Epithelial cell of prostate (primary cell): ENCODE measurements at regions not wholly inside any gene's neighbourhood (a gene's known extent, or its start where the extent isn't known, plus 50 kb on each side); places are given as distances from the start of the nearest gene placed in this dataset.
A peak's percentile ranks its signal among the peaks of the same experiment; 100 is the strongest.

ENCODE experiments used
- DNase-seq: peaks from one replicate; pipeline ENCODE4 v3.0.0-alpha.2; 2011; ENCODE audit warnings: low read depth, low spot score
- H3K27ac ChIP-seq: fragments of 450-650 bp; 2 replicates; pipeline ENCODE4 v1.5.1; 2017; ENCODE audit warnings: mild to moderate bottlenecking

DNA sequence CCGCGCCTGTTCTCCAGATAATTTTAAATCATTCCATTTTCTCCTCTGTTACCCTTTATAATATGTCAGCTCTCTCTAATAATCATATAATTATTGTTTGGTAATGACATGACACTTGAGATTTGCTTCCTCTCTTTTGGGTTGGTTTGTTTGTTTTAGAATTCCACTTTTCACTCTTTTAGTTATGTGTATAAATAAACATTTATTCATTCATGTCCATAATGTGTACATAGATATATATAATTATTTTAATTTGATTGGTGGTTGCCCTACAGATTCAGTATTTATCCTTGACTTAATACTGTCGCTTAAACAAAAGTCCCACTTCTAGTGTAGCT lies 93.4 kb upstream of the FMN2 start:
- DNase-seq: no peak
- H3K27ac ChIP-seq: no peak overlapping the region

DNA sequence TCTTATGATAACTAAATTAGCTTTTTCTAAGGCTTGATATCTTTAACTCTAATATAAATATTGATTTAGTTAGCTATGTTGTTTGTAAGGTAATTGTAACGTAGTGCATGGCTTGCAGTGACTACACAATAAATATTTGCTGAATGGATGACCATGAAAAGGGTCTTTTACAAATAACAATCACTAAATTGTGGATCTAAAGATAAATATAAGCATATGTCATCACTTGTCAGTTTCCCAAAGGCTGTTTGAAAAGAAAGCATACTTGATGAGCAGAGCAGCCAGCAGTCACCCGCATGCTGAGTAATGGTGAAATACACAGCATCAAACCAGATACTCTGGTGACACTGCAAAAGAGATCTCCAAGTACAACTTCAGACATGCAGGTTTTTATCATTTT lies 92.5 kb upstream of the FMN2 start:
- no peak overlapping the region for H3K27ac ChIP-seq
- DNase-seq: no peak

DNA sequence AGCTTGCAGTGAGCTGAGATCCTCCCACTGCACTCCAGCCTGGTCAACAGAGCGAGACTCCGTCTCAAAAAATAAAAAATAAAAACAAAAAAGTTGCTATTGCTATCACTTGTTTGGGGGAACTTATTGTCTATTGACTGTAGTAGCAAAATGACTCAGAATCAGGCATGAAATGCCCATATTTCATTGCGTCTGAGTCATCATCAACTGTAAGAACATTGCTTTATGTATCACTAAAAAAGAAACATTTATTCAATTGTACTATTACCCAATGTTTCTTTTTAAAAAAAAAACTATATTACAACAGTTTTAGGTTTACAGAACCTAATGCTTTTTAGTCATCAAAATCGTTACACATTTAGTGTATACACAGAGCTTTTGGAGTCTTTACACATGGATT lies 91.0 kb upstream of the FMN2 start:
- H3K27ac ChIP-seq: no peak overlapping the region
- peak; percentile 6 for DNase-seq

DNA sequence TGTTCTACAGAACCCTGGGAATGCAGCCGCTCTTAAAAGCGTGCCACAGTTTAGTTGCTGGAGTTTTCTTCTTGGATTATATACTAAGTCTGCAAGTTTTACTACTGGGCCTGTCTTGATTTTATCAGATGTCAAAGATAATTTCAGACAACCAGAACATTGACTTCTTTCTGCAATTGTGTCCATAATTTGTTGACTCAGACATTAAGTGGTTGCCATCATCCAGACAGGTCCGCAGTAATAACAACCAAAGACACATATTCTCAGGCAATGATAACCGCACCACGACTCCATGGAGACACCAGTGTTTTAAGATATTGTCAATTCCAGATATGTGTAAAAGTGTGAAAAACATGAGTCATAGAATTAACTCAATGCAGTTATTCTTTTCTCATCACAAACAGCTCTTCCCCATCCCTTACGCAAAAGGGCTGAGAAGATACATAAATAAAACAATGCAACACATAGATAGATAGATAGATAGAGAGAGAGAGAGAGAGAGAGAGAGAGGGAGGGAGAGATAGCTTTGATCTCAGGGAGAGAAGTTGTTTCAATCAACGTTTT lies 90.4 kb upstream of the FMN2 start:
- H3K27ac ChIP-seq: no peak overlapping the region
- DNase-seq: no peak

DNA sequence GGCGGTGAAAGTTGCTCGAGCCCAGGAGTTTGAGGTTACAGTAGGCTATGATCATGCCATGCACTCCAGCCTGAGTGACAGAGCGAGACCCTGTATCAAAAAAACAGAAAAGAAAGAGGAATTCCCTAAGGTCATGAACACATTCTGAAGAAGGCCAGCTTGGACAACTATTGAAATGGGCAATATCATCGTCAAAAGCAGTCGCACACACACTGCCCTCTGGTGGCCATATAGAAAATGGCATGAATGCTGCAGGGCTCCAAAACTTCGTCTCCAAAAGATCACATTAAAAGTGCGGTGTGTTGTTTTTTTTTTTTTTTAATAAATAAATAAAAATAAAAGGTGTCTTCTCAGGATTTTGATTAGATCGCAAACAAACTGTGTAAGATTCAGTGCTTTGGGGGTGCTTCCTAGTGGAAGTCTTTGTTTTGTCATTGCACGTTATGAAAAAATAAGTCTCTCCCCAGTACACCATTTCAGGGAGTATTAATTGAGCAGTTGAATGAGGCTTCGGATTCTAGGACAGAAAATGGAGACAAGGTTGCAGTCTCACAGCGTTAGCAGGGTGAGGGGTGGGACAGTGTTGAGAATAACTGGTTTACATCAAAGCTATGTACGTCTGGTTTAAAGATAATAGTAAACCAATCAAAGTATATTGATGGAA lies 87.5 kb upstream of the FMN2 start:
- no peak for DNase-seq
- H3K27ac ChIP-seq: no peak overlapping the region

DNA sequence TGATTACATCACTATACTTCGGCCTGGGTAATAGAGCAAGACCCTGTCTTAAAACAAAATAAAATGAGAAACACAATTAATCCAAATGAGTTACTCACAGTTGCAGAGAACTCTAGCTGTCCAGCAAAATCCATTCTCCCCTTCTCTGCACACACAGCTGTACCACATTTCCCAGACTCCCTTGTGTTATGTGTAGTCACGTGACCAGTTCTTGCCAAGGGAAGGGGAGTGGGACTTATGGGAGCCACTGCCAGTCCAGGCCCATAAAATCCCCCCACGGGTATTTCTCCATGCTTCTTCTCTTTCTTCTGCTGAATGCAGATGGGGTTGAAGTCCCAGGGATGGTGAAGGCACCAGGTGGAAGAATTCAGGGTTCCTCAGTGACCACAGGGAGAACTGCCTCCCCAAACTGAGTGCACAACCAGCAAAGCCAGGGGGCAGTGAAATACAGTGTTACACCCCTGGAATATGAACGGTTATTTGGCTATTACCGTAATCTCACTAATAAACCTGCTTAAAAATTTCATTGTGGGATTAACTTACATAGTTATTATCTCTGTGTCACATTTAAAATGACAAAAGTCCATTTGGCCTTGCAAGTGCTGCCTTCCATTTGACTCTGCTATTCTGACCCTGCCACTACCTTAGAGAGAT lies 85.6 kb upstream of the FMN2 start:
- no peak for DNase-seq
- no peak overlapping the region for H3K27ac ChIP-seq

DNA sequence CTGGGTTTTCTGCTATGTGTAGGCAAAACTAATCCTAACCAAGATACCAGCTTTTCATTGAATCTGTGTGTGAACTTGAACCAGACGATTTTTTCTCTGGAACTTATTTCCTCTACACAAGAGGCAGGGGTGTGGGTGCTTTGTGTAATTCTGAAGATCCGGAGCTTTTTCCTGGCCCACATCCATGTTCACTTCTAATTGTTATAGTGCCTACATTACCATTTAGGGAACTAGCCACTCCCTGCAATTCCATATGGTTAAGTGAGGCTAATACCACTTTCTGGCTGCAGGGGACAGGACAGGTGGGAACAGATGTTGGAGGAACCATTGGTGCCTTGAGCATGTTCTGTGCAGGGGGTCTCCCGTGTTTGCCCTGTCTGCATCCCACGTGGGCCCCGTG lies 83.4 kb upstream of the FMN2 start:
- no peak overlapping the region for H3K27ac ChIP-seq
- DNase-seq: no peak

DNA sequence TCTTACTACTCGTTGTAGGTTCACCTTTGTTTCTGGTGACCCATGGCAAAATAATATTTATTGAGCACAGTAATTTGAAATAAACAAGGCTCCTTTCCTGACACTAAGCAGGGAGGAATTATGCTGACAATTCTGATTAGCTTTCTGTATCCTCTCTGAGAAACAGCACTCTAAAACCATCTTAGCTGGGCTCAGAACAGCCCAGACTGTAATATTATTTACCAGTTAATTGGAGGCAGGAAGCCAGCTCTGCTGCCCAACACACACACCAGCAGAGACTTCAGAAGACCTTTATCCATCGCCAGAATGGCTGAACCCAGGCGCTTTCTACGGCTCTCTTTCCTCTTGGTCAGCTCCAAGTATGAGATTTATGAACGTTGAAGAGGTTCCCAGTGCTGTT lies 77.6 kb upstream of the FMN2 start:
- no peak for DNase-seq
- H3K27ac ChIP-seq: no peak overlapping the region

DNA sequence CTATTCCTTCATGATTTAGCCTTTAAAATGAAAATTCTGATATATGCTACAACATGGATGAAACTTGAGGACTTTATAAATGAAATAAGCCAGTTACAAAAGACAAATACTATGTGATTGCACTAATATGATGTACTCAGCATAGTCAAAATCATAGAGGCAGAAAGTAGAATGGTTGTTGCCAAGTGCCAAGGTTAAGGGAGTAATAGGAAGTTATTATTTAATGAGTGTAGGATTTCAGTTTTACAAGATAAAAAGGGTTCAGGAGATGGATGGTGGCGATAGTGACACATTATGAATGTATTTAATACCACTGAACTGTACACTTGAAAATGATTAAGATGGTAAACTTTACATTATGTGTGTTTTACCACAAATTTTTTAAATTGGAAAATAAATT lies 73.1 kb upstream of the FMN2 start:
- no peak overlapping the region for H3K27ac ChIP-seq
- DNase-seq: no peak

DNA sequence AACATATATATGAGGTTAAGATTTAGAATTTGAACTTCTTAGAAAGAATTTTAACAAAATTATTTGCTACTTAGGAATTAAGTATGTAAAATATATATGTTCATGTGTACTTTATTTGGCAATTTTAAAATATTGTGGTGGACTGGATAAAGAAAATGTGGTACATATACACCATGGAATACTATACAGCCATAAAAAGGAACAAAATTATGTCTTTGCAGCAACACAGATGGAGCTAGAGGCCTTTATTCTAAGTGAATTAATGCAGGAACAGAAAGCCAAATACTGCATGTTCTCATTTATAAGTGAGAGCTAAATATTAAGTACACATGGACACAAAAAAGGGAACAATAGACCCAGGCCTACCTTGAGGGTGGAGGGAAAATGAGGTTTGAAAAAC lies 72.2 kb upstream of the FMN2 start:
- no peak for DNase-seq
- H3K27ac ChIP-seq: no peak overlapping the region

DNA sequence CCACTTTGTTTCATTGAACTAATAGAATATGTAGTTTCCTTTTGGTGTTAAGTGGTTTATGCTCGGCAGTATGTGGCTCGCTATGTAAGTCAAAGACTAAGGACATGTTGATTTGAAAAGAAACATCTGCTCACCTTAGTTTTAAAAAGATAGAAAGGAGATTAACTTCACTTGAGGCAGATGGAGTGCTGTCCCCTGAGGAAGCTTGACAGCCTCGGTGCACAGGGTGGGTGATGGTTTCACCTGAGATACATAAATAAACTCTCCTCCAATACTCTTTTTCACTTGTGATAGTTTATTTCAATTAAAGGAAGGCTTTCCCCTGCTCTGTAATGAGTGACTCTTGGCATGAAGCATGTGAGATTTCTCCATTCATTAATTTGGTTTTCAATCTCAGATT lies 70.8 kb upstream of the FMN2 start:
- no peak for DNase-seq
- H3K27ac ChIP-seq: no peak overlapping the region

DNA sequence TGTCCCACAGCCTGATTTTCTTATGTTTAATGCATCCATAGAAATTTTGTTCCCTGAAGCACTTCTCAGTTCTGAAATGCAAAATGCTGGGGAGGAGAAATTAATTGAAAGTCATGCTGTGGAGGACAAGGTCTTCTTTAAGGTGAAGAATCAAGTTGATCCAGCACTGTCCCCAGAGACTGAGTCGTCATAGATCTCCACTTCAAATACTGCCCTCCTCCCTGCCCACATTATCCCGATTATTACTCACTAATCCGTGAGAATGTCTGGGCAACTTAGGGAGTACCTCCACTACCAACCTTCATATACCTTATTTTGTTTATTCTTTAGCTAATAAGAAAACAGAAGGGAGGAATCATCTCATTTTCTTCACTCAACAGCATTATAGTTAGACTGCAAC lies 70.0 kb upstream of the FMN2 start:
- no peak for DNase-seq
- H3K27ac ChIP-seq: no peak overlapping the region

DNA sequence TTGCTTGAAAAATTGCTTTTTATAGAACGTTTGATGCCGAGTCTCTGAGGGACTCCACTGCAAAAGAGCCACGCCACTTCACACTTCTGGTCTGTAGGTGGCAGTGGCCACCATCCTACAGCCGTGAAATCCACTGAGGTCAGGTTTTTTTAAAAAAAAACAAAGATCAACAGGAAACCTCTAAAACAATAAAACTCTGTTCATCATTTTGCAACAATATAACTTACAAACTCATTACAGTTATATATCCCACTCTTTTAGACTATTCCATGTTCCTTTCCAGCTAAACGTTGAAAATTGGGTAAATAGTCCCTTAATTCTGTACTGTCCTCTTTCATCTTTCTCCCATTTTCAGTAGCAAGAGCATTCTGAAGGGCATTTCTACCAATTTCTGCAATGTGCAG lies 64.6 kb upstream of the FMN2 start:
- DNase-seq: no peak
- no peak overlapping the region for H3K27ac ChIP-seq

DNA sequence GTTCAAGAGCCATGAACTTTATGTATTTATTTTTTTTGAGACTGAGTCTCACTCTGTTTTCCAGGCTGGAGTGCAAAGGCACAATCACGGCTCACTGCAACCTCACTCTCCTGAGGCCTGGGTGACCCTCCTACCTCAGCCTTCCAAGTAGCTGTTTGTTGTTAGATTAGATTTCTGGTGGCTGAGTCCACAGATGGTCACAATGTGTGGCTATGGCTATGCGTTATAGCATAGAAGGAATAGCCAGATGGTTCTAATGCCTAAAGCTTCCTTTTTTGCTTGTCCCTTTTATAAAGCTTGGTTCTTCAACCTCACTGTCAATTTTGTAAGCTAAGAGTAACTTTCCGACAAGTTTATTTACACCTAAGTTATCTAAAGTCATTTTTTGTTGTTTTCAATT lies 62.3 kb upstream of the FMN2 start:
- DNase-seq: no peak

DNA sequence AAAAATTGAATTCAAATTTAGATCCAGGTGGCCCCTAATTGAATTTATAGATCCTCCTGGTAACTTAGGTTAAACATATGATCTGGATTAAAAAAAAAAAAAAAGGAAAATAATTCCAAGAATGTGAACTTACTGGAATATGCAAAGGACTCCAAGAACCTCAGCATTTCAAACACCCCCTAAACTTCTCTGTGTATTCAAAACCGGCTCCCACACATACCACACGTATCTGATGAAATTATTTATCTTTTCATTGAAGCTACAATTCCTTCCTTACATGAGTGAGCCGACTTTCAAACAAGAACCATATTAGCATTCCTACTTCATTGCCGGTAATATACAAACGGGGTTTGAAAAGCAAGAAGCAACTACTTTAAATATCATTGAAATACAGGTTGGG lies 61.4 kb upstream of the FMN2 start:
- no peak for DNase-seq
- no peak overlapping the region for H3K27ac ChIP-seq

More for the DNA sequence above, 62.3 kb upstream of the FMN2 start:
- no peak overlapping the region for H3K27ac ChIP-seq

DNA sequence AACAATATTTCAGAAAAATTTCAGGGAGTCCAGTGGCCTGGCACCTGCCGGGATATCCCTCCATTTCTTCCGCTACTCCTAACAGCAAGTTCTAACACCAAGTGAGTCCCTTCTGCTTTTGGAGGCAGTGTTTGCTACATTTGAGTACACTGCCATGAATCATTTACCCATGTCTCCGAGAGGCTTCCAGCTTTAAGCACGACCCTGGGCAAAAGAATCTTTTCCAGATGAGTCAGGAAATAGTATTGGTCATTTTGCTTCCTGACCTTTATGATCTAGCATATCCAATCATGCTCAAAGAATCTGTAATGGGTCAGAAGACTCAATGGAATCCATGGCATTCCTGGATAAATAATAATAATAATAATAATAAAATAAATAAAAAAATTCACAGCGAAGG lies 60.7 kb upstream of the FMN2 start:
- no peak for DNase-seq
- no peak overlapping the region for H3K27ac ChIP-seq

DNA sequence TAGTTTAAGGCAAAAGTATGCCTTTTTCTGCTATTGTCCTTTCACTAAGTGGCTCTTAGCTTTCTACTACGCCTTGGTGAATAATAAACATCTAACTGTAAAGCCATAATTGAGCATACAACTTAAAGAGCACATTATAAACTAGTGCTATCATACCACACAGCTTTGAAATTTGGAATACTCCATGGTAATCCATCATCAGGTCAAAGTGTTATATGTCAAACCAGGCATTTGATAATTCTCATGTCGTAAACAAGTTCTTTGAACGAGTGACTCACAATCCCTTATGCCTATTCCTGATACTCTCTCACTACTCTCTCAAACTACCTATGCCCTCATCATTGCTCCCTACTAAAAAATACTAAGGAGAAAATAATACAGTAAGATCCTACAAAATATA lies 60.3 kb upstream of the FMN2 start:
- no peak for DNase-seq
- no peak overlapping the region for H3K27ac ChIP-seq

DNA sequence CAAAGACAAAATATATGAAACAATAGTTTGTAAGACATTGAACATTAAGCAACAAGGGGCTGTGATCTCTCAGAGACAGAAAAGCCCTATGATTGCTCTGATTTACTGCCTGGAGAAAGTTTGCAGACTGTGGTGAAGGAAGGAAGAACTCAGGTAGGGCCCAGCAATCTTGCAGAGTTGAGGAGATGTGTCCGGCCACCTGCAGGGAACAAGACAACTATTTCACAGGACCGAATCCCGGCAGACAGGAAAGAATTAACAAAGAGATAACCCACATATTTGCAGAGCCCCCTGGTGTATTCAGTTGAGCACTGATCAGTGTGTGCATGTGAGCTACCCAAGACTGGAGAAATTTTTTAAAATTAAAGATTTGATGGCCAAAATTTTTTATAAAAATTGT lies 58.3 kb upstream of the FMN2 start:
- no peak overlapping the region for H3K27ac ChIP-seq
- no peak for DNase-seq

DNA sequence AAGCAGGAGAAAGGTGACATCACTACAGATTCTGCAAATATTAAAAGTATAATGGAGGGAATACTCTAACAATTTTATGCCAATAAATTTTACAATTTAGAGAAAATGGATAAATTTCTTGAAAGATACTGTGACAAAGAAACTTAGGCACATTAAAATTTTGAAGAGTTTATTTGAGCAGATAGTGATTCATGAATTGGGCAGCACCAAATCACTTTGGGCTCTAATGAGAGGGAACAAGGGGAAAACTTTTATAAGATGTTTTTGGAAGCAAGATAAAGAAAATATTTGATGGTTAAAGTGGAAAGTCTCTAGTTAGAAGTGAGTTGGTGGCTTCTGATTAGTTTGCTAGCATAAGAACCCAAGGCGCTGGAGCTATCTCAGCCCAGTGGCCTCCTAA lies 55.2 kb upstream of the FMN2 start:
- no peak overlapping the region for H3K27ac ChIP-seq
- DNase-seq: no peak
